H54 (cell line): ENCODE measurements at regions not wholly inside any gene's neighbourhood (a gene's known extent, or its start where the extent isn't known, plus 50 kb on each side); places are given as distances from the start of the nearest gene placed in this dataset.

Experiments used
- DNase-seq: peaks from one replicate; pipeline ENCODE4 v3.0.0; 2011; ENCODE audit warnings: low spot score, mixed read lengths; ENCODE audit not compliant: insufficient read length
- FAIRE-seq: peaks from 3 replicates; lab custom pipeline; 2011; peaks lifted over from hg19 to GRCh38; lab: Jason Lieb, UNC
- POLR2A ChIP-seq: IDR thresholded peaks from 2 replicates; pipeline ENCODE4 v1.6.1; 2011; ENCODE audit warnings: low read depth, mild to moderate bottlenecking, low read length

DNA sequence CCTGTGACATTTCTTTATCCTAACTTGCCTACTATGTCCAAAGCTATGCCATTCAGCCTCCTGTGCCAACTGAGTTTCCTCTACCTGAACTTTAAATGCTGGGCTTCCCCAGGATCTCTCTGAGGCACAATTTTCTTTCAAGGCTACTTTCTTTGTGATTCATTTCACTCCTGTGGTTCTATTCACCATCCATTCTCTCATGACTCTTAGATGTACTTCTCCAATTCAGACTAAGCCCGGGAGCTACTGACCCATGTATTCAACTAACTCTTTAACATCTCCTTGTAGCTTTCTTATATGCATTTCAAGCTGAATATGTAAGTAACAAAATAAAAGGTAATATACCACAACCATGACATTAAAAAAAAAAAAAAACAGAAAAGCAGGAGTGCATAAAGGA lies 738.9 kb upstream of the USP15 start:
- no peak for FAIRE-seq
- TF ChIP-seq POLR2A: no peak
- DNase-seq: no peak

DNA sequence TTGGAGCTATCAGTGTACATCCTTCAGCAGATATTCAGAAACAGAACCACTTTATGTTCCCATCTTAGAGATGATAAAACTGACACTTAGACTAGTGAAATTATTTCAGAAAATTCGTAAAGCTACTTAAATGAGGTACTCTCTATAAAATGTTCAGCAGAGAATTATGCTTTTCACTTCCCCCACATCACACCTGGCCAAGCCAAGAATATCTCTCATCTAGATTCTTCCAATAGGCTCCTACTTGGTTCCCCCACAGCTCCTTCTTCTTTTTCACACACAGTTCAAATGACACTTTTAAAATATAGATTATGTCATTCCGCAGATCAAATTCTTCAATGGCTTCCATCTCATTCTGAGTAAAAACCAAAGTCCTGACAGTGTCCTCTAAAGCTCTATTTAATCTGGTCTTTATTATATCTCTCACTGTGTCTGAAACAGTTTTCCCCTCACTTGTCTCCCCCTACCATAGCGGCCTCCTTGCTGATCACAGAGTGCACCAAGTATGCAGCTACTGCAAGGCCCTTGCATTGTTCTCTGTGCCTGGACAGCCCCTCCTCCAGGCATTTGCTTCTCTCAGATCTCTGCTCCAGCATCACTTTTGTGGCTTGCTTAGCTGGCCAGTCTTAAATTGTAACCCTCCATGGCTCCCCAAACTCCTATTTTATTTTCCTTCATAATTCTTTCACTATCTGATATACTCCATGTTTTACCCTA lies 736.8 kb upstream of the USP15 start:
- FAIRE-seq: no peak
- TF ChIP-seq POLR2A: no peak
- no peak for DNase-seq

DNA sequence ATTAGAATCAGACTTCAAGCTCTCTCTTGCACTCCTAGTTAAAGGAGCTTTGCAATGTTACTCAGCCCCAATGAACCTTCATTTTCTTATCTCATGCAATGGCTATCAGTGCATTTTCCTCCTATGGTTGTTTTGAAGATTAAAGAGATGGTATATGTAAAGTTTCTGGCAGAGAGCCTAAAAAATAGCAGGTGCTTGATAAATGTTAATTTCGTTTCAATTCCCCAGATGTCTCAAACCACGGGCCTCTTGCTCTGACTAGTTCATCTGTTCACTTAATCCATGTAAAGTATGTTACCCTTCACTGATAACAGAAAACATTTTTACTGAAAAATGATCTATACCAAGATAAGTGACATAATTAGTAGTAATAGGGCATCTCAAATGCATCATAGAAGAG lies 735.4 kb upstream of the USP15 start:
- no peak for TF ChIP-seq POLR2A
- no peak for DNase-seq
- FAIRE-seq: no peak

GRCh38 chr12:61525331-61525730 lies 734.9 kb upstream of the USP15 start:
- FAIRE-seq (no peak), DNase-seq (no peak)
- no peak for TF ChIP-seq POLR2A

- no peak for TF ChIP-seq POLR2A
- FAIRE-seq (no peak), DNase-seq (no peak)
Observed at GRCh38 chr12:61530456-61530855, 729.7 kb upstream of the USP15 start.

DNA sequence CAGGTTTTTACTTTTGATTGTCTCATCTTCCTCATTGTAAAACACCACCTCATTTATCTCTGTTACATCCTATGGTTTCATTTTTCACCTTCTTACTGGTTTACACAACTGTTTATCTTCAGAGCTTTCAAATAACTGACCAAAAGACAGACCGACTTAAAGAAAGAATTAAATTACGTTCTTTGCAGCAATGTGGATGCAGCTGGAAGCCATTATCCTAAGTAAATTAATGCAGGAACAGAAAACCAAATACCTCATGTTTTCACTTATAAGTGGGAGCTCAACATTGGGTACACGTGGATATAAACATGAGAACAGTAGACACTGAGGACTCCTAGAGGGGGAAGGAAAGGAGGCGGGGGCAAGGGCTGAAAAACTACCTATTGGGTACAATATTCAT lies 729.0 kb upstream of the USP15 start:
- DNase-seq (no peak), FAIRE-seq (no peak)
- no peak for TF ChIP-seq POLR2A

- DNase-seq (no peak), FAIRE-seq (no peak)
- no peak for TF ChIP-seq POLR2A
Observed at GRCh38 chr12:61536117-61536516, 724.1 kb upstream of the USP15 start.

DNA sequence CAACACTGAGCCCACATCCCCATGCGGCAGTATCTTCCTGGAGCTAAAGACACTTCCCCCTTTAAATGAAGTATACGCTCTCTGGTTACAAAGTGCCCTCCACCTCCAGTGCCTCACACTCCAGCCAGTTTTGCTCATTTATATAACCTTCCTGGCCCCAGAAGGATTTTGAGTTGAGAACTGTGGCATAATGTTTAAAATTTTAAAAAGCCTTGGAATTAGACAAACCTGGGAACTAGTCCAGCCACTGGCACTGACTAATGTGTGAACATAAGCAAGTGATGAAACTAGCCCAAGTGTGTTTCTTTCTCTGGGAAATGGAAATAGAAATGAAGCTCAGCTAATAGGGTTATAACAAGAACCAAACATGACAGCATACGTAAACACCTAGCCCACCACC lies 723.7 kb upstream of the USP15 start:
- no peak for TF ChIP-seq POLR2A

DNA sequence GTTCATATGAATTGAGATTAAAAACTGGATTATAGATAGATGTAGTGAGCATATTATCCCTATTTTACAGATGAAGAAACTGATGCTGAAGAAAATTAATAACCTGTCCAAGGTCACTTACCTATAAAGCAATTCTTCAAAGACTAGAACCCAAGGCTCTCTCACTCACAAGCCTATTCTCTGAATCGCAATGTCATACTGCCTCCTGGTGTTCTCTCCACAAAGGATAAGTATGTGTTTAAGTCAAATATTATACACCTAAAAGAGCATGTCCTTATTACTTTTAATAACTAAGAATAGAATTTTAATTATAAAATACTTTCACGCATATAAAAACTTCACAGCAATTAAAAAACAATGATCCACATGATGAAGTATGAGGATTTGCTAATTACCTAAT lies 721.3 kb upstream of the USP15 start:
- FAIRE-seq: no peak

More for the DNA sequence above, 723.7 kb upstream of the USP15 start:
- DNase-seq (no peak), FAIRE-seq (no peak)

GRCh38 chr12:61542551-61542950 lies 717.7 kb upstream of the USP15 start:
- DNase-seq (no peak), FAIRE-seq (no peak)
- TF ChIP-seq POLR2A: no peak

More for the DNA sequence above, 721.3 kb upstream of the USP15 start:
- DNase-seq: no peak
- TF ChIP-seq POLR2A: no peak

DNA sequence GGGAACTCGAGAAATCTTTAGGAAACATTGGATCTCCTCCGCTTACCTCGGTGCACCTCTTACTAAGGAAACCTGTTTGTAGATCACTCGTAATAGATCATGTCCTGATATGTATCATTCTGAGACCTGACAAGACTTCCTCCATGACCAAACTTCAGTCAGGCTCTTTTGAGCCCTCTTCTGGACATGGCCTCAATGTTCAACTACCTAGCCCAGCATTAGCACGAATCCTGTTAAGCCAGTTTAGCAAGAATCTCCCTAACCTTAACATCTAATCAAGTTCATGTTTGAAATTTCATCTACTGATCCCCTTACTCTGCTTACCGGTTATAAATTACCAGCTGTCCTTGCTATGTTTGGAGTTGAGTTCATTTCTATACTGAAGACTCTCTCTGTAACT lies 713.9 kb upstream of the USP15 start:
- FAIRE-seq (no peak), DNase-seq (no peak)
- no peak for TF ChIP-seq POLR2A

GRCh38 chr12:61553091-61553490 lies 707.1 kb upstream of the USP15 start:
- DNase-seq (no peak), FAIRE-seq (no peak)
- TF ChIP-seq POLR2A: no peak

GRCh38 chr12:61554268-61555008 lies 705.8 kb upstream of the USP15 start:
- DNase-seq: no peak
- no peak for TF ChIP-seq POLR2A
- no peak for FAIRE-seq

- no peak for TF ChIP-seq POLR2A
- no peak for DNase-seq
- no peak for FAIRE-seq
Observed at GRCh38 chr12:61563665-61564450, 696.3 kb upstream of the USP15 start.
